Neural progenitor cell (in vitro differentiated cells): ENCODE measurements at regions not wholly inside any gene's neighbourhood (a gene's known extent, or its start where the extent isn't known, plus 50 kb on each side); places are given as distances from the start of the nearest gene placed in this dataset.

Experiments used
- CTCF ChIP-seq: fragments of 200-600 bp; sonication (generic); IDR thresholded peaks from 2 replicates; pipeline ENCODE4 v1.5.1; 2017; ENCODE audit warnings: antibody characterized with exemption, mild to moderate bottlenecking
- EZH2 ChIP-seq: fragments of 200-600 bp; sonication (generic); IDR thresholded peaks from 2 replicates; pipeline ENCODE4 v1.6.1; 2017; ENCODE audit warnings: antibody characterized with exemption, mild to moderate bottlenecking, moderate library complexity

DNA sequence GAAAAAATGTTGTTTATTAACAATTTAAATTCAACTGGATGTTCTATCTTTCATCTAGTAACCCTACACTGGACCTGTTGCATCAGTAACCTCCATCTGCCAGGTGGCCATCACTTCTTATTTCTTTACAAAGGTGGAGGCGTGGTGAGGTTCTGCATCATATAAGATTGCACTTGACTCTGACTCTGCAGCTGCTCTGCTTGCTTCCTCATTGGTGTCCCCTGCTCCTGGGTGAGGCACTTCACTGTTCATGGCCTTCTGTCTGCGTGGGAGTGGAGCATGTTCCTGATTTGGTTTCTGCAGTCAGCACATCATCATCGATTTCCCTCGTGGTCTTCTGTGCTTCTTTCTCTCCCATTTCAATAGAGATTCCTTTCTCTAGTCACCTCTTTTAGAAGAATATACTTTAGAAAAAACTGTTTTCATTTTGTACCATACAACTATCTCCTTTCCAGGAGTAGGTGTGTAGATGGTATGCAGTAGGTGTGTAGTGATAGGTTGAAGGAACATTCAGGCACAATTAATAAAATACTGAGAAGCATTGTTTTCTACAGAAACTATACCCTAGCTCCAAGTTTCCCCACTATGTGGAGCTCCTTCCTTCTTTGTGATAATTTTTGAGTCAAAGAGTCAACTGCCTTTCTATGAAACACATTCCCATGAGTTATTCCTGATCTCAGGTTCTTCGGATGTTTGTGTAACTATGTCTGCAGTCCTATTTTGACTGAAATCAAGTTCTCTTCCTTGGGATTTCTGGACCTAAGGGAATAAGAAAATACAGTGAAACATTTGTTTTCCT lies 231.7 kb upstream of the CNTNAP2 start:
- TF ChIP-seq CTCF (no peak), EZH2 (no peak)
